ENCODE measurements at regions not wholly inside any gene's neighbourhood (a gene's known extent, or its start where the extent isn't known, plus 50 kb on each side); places are given as distances from the start of the nearest gene placed in this dataset.
"Not testable (repeated sequence)": the region's sequence is repeated elsewhere in the genome, so short reads cannot be mapped to it uniquely, and the experiment has no call there.

DNA sequence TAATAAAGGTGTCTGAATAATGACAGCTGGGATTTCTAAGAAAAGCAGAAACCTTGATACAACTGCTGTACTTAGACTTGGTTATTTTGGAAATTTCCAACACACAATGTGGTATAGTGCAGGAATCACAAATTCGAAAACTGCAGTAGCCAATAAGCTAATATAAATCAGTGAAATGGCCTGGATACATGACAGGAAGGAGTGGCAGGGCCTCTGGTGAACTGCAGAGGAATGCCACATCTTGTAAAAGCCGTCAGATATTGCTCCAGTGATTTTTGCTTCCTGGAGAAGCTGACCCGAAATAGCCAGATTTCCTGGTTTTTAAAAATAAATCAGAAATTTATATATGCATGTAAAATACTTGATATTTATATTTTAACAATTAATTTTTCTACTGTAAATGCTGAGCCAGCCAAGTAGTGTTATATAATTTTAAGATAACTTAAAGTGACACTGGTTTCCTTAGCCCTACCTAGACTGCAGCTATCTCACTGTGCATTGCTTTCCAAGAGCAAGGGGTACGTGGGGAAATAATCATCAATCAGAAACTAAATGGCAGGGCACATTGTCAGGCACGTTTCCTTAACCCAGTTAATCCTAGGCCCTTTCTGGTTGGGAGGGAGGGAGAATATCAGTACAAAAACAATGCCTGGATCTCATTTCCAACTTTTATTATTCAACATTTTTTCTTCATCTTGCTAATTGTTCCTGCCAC lies 182.4 kb downstream of the RASEF start:
- DNase-seq = no peak

DNA sequence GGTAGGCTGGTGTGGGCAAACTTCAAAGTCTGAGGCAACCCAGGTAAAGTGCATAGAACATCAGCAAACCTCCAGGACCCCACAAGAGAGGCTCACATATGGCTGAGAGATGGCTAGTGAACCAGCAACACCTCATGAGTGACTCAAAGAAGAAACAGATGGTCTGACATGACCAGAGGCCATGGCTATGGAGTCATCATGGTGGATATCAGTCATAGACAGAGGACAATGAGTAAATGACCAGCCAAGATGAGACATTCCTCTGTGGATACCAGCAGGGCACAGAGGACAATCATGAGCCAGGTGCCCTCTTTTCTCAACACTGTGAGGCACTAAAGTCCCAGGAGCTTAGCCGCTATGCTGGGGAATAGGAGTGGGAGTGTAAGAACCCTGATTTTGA lies 180.8 kb downstream of the RASEF start:
- DNase-seq = no peak

DNA sequence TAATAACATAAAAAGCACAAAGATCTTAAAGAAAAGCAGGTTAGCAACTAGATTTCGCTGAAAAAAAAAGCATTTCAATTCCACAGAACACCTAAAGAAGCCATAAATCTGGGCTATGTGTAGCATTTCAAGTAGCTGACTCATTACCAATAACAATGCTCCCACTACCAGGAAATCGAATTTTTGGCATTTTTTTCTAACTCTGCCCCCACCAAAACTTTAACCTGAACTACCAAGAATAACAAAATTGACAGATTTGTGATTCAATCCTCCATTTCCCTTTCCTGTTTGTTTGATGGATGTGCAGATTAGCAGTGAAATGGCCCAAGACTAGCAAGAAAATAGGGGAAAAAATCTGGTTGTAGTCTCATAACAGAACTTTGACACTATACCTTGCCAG lies 180.2 kb downstream of the RASEF start:
- DNase-seq = no peak

DNA sequence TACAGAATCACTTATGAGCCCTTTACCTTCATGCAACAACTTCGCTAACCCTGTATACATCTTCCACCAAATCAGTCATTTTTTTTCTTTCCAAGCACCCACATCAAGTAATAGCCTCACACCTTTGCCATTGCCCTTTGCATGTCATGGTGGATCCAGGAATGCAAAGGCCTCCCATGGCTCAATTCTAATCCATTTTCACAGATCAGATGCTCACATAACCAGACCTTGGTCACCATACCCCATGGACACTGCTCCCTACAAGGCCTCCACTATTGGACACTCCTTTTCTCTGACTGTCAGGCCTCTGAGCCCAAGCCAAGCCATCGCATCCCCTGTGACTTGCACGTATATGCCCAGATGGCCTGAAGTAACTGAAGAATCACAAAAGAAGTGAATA lies 179.5 kb downstream of the RASEF start:
- no peak for DNase-seq

DNA sequence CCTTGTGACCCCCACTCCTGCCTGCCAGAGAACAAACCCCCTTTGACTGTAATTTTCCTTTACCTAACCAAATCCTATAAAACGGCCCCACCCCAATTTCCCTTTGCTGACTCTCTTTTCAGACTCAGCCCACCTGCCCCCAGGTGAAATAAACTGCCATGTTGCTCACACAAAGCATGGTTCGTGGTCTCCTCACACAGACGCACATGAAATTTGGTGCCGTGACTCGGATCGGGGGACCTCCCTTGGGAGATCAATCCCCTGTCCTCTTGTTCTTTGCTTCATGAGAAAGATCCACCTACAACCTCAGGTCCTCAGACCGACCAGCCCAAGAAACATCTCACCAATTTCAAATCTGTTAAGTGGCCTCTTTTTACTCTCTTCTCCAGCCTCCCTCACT lies 179.0 kb downstream of the RASEF start:
- DNase-seq = not testable (repeated sequence)

DNA sequence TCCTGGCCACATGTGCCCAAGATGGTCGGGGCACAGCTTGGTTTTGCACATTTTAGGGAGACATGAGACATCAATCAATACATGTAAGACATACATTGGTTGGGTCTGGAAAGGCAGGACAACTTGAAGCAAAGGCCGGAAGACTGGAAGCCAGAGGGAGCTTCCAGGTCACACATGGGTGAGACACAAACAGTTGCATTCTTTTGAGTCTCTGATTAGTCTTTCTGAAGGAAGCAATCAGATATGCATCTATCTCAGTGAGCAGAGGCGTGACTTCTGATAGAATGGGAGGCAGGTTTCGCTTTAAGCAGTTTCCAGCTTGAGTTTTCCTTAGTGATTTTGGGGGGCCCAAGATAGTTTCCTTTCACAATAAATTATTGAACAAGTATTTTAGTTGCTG lies 172.5 kb downstream of the RASEF start:
- DNase-seq = no peak

DNA sequence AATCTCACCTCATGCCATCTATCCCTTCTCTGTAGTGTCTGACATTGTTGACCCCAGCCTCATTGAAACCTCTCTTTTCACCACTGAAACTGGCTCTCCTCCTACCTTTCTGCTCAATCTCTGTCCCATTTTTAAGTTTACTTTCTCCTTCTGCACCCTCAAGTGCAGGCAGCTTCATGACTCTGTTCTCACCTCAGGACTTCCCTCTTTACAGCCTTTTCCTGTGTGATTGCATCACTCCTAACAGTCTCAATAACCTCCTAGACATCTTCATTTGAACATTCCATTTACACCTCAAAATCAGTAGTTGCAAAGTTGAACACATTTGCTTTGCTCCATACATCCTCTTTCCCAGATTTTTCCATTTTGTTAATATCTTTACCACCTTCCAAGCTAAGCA lies 172.1 kb downstream of the RASEF start:
- DNase-seq = no peak

DNA sequence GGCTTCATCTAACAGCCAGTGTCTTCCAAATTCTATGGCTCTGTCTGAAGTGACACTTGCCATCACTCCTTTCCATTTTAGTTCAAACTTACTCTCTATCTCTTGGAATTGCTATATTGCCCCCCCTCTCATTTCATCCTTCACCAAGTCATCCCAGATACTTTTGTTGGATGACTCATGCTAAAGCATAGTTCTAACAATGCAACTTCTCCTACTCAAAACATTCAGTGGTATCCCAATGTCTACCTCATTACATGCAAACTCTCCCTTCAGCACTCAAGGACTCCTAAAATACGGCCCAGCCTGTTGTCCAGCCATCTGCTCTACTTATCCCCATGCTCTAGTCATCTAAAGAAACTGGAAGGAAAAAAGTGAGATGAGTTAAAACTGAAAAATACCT lies 171.6 kb downstream of the RASEF start:
- no peak for DNase-seq

DNA sequence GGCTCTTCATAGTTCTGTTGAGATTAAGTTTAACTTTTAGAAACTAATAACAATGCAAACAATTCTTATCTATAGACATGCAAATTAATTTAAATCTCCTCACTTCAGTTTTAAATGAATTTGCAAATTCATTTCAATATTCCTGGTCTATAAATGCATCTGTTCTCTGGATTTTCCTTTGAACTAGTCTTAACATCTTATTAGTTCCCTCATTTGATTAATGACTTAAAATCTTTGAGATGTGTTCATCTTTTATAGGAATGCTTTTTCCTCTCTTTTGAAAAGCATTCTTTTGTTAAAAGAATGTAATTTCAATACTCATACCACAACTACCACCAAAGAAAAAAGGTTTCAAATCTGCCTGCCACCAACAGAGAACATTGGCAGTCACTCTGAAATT lies 169.4 kb downstream of the RASEF start:
- no peak for DNase-seq

DNA sequence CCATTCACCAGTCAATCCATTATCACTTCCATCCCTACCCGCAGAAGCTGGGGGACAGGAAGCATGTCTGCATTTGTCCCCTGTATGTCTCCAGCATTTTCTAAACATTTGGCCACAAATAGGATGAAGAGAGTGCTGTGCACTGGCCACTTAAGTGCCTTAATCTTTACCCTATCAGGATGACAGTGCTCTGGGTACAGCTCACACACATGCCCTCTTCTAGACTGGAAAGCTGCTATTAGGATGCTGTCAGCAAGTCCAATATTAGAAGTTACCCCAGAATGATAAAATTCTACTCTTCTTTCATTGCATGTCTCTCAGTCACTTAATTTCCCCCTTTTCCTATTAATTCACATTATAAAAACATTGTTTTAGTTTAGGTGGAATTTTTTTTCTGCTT lies 168.4 kb downstream of the RASEF start:
- DNase-seq = no peak

DNA sequence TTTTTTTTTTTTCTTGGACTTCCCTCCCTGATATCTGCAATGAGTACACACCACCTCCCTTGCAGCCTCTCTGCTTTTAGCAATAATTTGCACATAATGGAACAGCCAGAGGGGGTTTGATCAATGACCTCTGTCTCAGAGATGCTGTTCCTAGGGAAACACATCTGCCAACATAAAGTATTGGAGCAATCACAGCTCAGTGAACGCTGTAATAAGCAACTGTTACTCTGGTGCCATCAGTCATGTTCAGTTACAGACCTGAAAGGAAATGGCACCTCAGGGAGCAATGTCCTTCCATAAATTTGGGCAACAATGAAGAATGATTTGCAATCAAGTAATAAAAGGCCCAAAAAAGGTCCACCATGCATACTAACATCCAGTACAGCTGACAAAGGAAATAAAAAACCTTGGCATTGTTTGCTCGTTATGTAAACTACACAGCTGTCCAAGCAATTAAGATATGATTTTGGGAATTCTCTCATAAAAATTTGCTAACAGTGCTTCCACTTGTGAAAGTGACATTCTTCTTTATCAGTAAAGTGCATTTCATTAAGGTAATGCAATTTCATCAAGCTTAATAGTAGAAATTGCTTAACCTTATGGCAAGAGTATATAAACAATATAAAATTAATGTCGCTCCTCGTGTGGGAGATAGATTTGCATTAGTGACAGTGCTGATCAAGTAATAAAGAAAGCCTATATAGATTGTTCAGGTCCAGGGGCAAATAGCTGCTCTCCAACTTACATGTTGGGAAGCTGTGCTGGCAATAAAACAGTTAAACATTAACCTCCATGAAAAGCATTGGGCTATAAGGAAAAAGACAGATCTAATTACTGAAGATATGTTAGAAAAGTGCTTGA lies 167.8 kb downstream of the RASEF start:
- DNase-seq = no peak

DNA sequence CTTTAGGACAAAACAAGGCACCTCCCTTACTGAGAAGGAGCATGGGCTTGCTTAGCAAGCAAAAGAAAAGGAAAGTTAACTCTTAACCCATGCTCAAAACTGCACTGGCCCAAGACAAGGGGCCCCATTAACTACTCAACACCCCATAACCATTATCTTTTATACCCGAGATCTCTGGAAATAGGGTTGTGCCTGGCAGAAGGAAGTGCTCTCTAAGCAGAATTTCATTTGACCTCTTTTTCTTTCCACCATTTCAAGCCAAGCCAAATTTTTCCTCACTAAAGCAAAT lies 167.2 kb downstream of the RASEF start:
- DNase-seq = no peak

DNA sequence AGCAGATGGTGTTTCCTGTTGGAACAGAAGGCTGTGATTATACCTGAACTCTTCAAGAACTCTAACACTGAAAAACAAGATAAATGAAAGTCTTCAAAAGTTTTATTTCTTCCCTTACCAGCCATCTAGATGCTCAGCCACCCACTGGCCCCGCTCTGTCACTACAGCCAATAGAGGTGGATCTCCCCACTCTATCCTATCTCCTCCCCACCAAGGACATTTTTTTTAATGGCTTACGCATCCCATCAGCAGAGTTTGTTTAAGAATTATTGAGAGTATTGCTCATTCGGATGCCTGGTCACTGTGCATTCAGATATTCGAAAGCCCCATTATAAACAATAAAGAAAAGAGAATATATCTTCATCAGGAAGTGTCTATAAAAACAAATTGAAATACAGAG lies 159.4 kb downstream of the RASEF start:
- DNase-seq = no peak

DNA sequence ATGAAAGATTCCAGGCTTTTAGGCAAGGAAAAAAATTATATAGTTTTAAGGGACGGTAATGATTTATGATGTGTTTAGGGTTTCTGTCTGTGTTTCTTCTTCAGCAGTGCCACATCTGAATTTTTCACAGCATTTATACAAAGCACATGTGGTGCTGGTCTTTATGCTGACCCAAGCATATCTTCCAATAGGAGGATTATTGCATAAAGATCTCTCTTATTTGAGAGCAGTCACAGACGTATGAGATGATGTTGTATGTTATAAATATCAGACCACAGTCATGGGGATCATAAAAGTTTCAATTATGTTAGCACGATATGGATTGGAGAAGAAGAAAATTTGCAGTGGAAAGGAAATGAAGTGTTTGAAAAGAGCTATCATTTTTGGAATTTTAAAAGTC lies 150.9 kb downstream of the RASEF start:
- no peak for DNase-seq

DNA sequence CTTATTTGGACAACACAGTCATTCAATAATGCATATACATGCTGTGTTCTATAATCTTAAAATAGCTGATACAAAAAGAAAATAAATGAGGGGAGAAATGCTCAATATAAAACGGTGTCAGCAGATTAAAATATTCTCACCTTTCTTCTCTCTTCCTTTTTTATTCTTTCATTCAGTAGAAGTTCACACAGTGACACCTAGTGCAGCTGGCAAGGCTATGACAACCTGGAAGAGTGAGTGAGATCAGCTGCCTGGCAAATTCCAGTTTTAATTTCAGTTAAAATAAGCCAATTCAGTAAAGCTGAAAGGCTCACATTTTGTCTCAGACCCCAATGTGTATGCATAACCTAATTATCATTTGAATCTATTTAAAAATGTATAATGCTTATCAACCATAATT lies 150.3 kb downstream of the RASEF start:
- no peak for DNase-seq

DNA sequence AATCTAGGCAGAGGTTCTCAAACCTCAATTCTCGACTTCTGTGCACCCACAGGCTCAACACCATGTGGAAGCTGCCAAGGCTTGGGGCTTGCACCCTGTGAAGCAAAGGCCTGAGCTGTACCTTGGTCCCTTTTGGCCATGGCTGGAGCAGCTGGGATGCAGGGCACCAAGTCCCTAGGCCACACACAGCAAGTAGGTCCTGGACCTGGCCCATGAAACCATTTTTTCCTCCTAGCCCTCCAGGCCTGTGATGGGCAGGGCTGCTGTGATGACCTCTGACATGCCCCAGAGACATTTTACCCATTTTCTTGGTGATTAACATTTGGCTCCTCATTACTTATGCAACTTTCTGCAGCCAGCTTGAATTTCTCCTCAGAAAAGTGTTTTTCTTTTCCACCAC lies 146.7 kb downstream of the RASEF start:
- not testable (repeated sequence) for DNase-seq

DNA sequence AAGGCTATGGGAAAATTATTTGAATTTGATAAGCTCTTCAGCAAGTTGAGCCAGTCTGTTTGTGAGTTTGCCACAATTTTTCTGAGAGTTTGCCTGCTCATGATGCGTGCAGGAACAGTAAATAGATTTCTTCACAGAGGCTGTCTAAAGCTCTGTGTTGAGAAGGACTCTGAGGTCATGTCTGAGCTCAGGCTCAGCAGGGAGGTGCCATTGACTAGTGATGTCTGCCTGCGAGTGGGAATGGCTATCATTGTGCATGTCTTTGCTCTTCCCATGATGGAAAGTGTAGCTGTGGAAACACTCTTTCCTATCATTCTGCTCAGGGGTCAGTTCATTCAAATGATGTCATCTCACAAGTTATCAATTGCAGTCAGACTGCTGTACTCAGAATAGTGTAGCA lies 142.8 kb downstream of the RASEF start:
- no peak for DNase-seq

DNA sequence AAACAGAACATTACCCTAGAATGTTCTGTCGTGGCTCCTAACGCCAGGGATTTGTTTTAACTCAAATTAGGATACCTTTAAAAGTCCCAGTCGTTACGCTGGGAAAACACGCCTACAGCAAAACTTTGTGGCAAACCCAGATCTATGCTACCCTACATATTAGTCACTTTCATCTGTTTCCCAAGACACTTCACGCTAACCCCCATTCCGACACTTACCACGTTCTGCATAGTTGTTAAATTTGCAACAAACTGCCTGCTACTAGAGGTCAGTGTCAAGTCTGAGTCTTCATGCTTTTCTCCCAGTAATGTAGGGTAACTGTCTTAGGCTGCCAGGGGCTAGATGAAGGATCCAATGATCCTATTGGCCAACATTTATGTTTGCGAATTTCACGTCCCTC lies 140.3 kb downstream of the RASEF start:
- no peak for DNase-seq

DNA sequence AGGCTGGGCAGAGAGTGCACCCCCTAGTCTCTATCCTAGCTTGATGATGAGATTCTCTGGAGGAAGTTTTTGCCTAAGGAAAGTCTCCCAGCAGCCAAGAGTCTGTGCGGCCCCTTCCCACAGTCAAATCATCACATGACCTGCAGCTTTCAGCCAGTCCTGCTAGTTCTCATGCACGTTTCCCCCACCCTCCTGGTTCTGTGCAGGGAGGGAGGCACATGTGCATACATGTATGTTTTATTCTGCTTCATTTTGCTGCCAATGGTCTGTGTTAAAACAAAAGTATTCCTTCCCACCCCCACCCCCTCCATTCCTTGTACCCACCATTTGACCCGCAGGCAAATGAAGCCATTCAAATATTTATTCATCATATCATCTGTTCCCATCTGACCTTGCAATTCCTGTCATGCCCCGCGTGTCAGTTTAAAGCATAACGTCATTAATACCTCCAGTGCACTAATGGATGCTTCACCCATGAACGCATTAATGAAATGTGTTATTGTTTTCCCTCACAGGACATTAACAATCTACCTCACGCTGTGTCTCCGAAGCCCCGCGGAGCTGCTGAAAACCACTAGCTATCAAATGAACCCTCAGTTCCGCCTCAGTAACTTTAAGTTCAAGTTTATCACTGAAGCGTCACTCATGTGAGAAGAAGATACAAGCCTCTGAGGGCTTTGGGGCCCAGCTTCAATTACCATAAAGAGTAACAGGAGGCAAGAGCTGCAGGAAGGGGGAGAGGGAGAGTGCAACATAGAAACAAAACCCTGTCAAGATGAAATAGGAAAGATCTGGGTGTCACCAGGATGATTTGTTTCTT lies 139.6 kb downstream of the RASEF start:
- DNase-seq = peak; percentile 67

DNA sequence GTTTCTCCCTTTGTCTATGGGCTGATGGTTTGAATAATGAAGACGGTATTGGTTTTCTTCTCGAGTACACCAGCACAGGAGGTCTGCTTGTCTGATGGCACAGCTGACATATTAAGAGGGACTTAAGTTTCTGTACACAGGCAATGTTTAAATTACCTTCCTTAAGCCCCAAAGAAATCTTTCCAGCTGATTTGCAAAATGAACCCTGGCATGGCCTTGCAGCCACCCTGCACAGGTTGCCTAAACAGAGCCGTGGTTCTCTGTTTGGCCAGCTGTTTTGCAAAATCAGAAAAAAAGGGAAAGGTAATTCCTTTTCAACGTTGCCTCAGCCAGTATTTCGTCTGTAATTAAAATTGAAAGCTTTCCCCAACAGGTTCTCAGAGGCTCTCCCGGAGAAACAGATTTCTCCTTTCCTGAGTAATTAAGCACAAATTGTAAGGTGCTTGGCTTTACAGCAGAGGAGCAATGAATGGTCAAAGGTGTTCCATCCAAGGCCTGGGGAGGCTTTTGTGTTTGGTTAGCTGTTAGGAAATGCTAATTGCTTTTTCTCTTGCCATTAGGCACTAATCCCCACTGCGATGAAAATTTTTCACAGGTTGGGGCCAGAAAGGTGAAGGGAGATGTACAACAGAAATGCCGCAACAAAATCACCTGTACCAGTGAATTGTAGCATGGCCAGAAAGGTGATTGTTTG lies 138.9 kb downstream of the RASEF start:
- no peak for DNase-seq
